GM23338 (cell line): ENCODE measurements at regions not wholly inside any gene's neighbourhood (a gene's known extent, or its start where the extent isn't known, plus 50 kb on each side); places are given as distances from the start of the nearest gene placed in this dataset.
A peak's percentile ranks its signal among the peaks of the same experiment; 100 is the strongest.

Source experiments
- ATAC-seq: fragments of 200-7000 bp; cut with Tn5 transposase; 3 replicates; pipeline ENCODE4 v1.9.1; 2020
- DNase-seq: peaks from one replicate; pipeline ENCODE4 v3.0.0-alpha.2; 2015; ENCODE audit warnings: low spot score
- H2AFZ ChIP-seq: fragments of 200-600 bp; sonication (generic); 2 replicates; pipeline ENCODE4 v1.8.0; 2016; ENCODE audit warnings: antibody characterized with exemption, mild to moderate bottlenecking, moderate library complexity
- H3F3A ChIP-seq: fragments of 200-600 bp; sonication (generic); replicated peaks from 2 replicates; pipeline ENCODE4 v1.8.0; 2017; ENCODE audit warnings: antibody characterized with exemption, mixed run types, low read depth
- H3K27ac ChIP-seq: fragments of 200-600 bp; sonication (generic); 2 replicates; pipeline ENCODE4 v1.6.1; 2016; ENCODE audit warnings: low read depth
- H3K27me3 ChIP-seq: fragments of 200-600 bp; sonication (generic); 2 replicates; pipeline ENCODE4 v1.8.0; 2016; ENCODE audit warnings: mild to moderate bottlenecking, mixed run types, moderate library complexity; ENCODE audit not compliant: insufficient read depth
- H3K36me3 ChIP-seq: fragments of 200-600 bp; sonication (generic); 2 replicates; pipeline ENCODE4 v1.8.0; 2016; ENCODE audit warnings: mild to moderate bottlenecking; ENCODE audit not compliant: insufficient read depth
- H3K4me1 ChIP-seq: fragments of 200-600 bp; sonication (generic); 2 replicates; pipeline ENCODE4 v1.8.0; 2016; ENCODE audit warnings: mild to moderate bottlenecking, moderate library complexity; ENCODE audit not compliant: insufficient read depth
- H3K4me2 ChIP-seq: fragments of 200-600 bp; sonication (generic); 2 replicates; pipeline ENCODE4 v1.7.1; 2017; ENCODE audit warnings: mixed run types
- H3K4me3 ChIP-seq: fragments of 200-600 bp; sonication (generic); 2 replicates; pipeline ENCODE4 v1.6.1; 2016; ENCODE audit warnings: mixed run types
- H3K79me2 ChIP-seq: fragments of 200-600 bp; sonication (generic); replicated peaks from 2 replicates; pipeline ENCODE4 v1.8.0; 2017; ENCODE audit warnings: mild to moderate bottlenecking; ENCODE audit not compliant: insufficient read depth
- H3K9me2 ChIP-seq: fragments of 200-600 bp; sonication (generic); 2 replicates; pipeline ENCODE4 v1.8.0; 2017; ENCODE audit not compliant: insufficient read depth
- H4K20me1 ChIP-seq: fragments of 200-600 bp; sonication (generic); replicated peaks from 2 replicates; pipeline ENCODE4 v1.8.0; 2017; ENCODE audit warnings: mild to moderate bottlenecking; ENCODE audit not compliant: insufficient read depth
- H3K27ac Mint-ChIP-seq: 2 replicates; pipeline ENCODE4 v1.8.0; 2020; ENCODE audit warnings: inconsistent platforms, mild to moderate bottlenecking, moderate library complexity, mixed read lengths
- H3K27me3 Mint-ChIP-seq: 3 replicates; pipeline ENCODE4 v1.8.0; 2022; ENCODE audit warnings: low read depth, mild to moderate bottlenecking, moderate library complexity, mixed read lengths, inconsistent platforms; ENCODE audit not compliant: insufficient read depth, poor library complexity
- H3K36me3 Mint-ChIP-seq: 3 replicates; pipeline ENCODE4 v1.8.0; 2021; ENCODE audit warnings: low read depth, mild to moderate bottlenecking, inconsistent platforms, moderate library complexity, mixed read lengths
- H3K4me1 Mint-ChIP-seq: 3 replicates; pipeline ENCODE4 v1.8.0; 2020; ENCODE audit warnings: mild to moderate bottlenecking, inconsistent platforms, mixed read lengths
- H3K4me3 Mint-ChIP-seq: 3 replicates; pipeline ENCODE4 v1.8.0; 2021; ENCODE audit warnings: moderate library complexity, mild to moderate bottlenecking, inconsistent platforms, mixed read lengths
- H3K9me3 Mint-ChIP-seq: 3 replicates; pipeline ENCODE4 v1.8.0; 2020; ENCODE audit warnings: moderate library complexity, mild to moderate bottlenecking, inconsistent platforms, mixed read lengths
- CREB1 ChIP-seq: fragments of 250-450 bp; sonication (Bioruptor Pico); IDR thresholded peaks from 2 replicates; pipeline ENCODE4 v1.5.0; 2020; ENCODE audit warnings: low read depth, mild to moderate bottlenecking, moderate library complexity
- CTCF ChIP-seq, 2 experiments: fragments of 200-600 bp in 1 of 2; sonication (generic) in 1 of 2; conservative IDR thresholded peaks; 2 replicates each; pipeline versions ENCODE4 v1.5.1 to v1.6.1; 2016 to 2017; ENCODE audit warnings: antibody characterized with exemption in 2 of 2, low read depth in 2 of 2, mild to moderate bottlenecking in 2 of 2, moderate library complexity in 1 of 2
- ETS1 ChIP-seq: IDR thresholded peaks from 2 replicates; pipeline ENCODE4 v1.6.1; 2016; ENCODE audit warnings: antibody characterized with exemption
- EZH2 ChIP-seq: fragments of 200-600 bp; sonication (generic); IDR thresholded peaks from one replicate; pipeline ENCODE4 v1.8.0; 2017; ENCODE audit warnings: antibody characterized with exemption, mild to moderate bottlenecking, low read depth; ENCODE audit not compliant: unreplicated experiment
- EZH2phosphoT487 ChIP-seq: fragments of 200-600 bp; sonication (generic); IDR thresholded peaks from one replicate; pipeline ENCODE4 v1.8.1; 2018; ENCODE audit warnings: antibody characterized with exemption; ENCODE audit not compliant: unreplicated experiment
- JUNB ChIP-seq: IDR thresholded peaks from one replicate; pipeline ENCODE4 v1.6.1; 2016; ENCODE audit warnings: antibody characterized with exemption; ENCODE audit not compliant: unreplicated experiment
- NANOG ChIP-seq: IDR thresholded peaks from 2 replicates; pipeline ENCODE4 v1.6.1; 2016; ENCODE audit warnings: antibody characterized with exemption, borderline replicate concordance
- POLR2AphosphoS5 ChIP-seq: IDR thresholded peaks from 2 replicates; pipeline ENCODE4 v1.6.1; 2016; ENCODE audit warnings: antibody characterized with exemption, low read depth
- REST ChIP-seq: IDR thresholded peaks from one replicate; pipeline ENCODE4 v1.6.1; 2018; ENCODE audit warnings: antibody characterized with exemption; ENCODE audit not compliant: unreplicated experiment
- STAT1 ChIP-seq: IDR thresholded peaks from one replicate; pipeline ENCODE4 v1.6.1; 2016; ENCODE audit warnings: antibody characterized with exemption; ENCODE audit not compliant: unreplicated experiment
- ZNF114 ChIP-seq: fragments of 250-450 bp; sonication (Bioruptor Pico); IDR thresholded peaks from 2 replicates; pipeline ENCODE4 v1.5.0; 2020; ENCODE audit warnings: mild to moderate bottlenecking, moderate library complexity
- ZNF331 ChIP-seq: fragments of 250-450 bp; sonication (Bioruptor Pico); IDR thresholded peaks from 2 replicates; pipeline ENCODE4 v1.5.0; 2020; ENCODE audit warnings: low read depth, mild to moderate bottlenecking, moderate library complexity
- ZNF462 ChIP-seq: fragments of 250-450 bp; sonication (Bioruptor Pico); IDR thresholded peaks from 2 replicates; pipeline ENCODE4 v1.5.0; 2020; ENCODE audit warnings: mild to moderate bottlenecking, moderate library complexity

GRCh38 chr12:124422570-124423523, 128.0 kb downstream of the RFLNA start:
- Histone ChIP-seq H3K27ac (no peak overlapping the region), H3K27me3 (no peaks in the 10 kb centered on the region), H3K9me2 (no peaks in the 10 kb centered on the region), H3K36me3 (peaks cover 21% of the 10 kb centered on the region), H3K79me2 (0 out of 2 replicates have a peak, but pooled peaks cover 8% of the 10 kb centered on the region), H3K4me3 (no peak overlapping the region), H3F3A (no peaks in the 10 kb centered on the region), H2AFZ (no peak overlapping the region), H4K20me1 (peaks cover 11% of the 10 kb centered on the region), H3K4me1 (no peaks in the 10 kb centered on the region), H3K4me2 (no peak overlapping the region)
- H3K4me3 Mint-ChIP-seq, result no peak overlapping the region
- peak; percentile 23 for ATAC-seq
- DNase-seq, result no peak
- peaks cover 6% of the 10 kb centered on the region for H3K27me3 Mint-ChIP-seq
- TF ChIP-seq ZNF114 (CRISPR knock-in tag) (no peak), ETS1 (no peak), REST (no peak), EZH2phosphoT487 (no peak), ZNF331 (CRISPR knock-in tag) (no peak), EZH2 (no peak), ZNF462 (CRISPR knock-in tag) (no peak), NANOG (no peak), JUNB (no peak), CTCF (conservative IDR thresholded peaks at IDR 0.05; ENCODE audit: low read depth in 2 of 2) (no peak), POLR2AphosphoS5 (no peak), STAT1 (no peak), CREB1 (CRISPR knock-in tag) (no peak)
- H3K36me3 Mint-ChIP-seq, result peaks cover 59% of the 10 kb centered on the region
- no peaks in the 10 kb centered on the region for H3K9me3 Mint-ChIP-seq
- peaks cover 7% of the 10 kb centered on the region for H3K4me1 Mint-ChIP-seq
- H3K27ac Mint-ChIP-seq, result no peak overlapping the region
